ENCODE measurements at regions not wholly inside any gene's neighbourhood (a gene's known extent, or its start where the extent isn't known, plus 50 kb on each side); places are given as distances from the start of the nearest gene placed in this dataset.

DNA sequence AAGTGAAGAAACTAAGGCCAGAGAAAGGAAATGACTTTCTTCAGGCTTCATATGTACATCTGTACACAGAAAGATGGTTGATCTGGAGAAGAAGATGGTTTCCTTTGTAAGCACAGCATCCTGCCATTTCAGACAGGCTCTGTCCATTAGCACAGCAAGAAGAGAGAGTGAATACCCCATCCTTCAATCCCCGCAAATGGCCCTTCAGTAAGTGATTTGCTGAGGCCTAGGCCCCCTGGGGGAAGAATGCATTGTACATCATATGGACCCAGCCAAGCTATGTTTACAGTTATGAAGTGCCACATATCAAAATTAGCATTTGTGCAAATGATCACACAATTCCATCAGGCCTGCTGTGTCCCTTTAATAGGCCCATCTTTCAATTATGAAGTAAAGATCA lies 657.4 kb downstream of the BRINP1 start (continued):
- TF ChIP-seq, protein P1, sequence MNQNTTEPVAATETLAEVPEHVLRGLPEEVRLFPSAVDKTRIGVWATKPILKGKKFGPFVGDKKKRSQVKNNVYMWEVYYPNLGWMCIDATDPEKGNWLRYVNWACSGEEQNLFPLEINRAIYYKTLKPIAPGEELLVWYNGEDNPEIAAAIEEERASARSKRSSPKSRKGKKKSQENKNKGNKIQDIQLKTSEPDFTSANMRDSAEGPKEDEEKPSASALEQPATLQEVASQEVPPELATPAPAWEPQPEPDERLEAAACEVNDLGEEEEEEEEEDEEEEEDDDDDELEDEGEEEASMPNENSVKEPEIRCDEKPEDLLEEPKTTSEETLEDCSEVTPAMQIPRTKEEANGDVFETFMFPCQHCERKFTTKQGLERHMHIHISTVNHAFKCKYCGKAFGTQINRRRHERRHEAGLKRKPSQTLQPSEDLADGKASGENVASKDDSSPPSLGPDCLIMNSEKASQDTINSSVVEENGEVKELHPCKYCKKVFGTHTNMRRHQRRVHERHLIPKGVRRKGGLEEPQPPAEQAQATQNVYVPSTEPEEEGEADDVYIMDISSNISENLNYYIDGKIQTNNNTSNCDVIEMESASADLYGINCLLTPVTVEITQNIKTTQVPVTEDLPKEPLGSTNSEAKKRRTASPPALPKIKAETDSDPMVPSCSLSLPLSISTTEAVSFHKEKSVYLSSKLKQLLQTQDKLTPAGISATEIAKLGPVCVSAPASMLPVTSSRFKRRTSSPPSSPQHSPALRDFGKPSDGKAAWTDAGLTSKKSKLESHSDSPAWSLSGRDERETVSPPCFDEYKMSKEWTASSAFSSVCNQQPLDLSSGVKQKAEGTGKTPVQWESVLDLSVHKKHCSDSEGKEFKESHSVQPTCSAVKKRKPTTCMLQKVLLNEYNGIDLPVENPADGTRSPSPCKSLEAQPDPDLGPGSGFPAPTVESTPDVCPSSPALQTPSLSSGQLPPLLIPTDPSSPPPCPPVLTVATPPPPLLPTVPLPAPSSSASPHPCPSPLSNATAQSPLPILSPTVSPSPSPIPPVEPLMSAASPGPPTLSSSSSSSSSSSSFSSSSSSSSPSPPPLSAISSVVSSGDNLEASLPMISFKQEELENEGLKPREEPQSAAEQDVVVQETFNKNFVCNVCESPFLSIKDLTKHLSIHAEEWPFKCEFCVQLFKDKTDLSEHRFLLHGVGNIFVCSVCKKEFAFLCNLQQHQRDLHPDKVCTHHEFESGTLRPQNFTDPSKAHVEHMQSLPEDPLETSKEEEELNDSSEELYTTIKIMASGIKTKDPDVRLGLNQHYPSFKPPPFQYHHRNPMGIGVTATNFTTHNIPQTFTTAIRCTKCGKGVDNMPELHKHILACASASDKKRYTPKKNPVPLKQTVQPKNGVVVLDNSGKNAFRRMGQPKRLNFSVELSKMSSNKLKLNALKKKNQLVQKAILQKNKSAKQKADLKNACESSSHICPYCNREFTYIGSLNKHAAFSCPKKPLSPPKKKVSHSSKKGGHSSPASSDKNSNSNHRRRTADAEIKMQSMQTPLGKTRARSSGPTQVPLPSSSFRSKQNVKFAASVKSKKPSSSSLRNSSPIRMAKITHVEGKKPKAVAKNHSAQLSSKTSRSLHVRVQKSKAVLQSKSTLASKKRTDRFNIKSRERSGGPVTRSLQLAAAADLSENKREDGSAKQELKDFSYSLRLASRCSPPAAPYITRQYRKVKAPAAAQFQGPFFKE (tag by site-specific recombination; IDR thresholded peaks at IDR 0.05; ENCODE audit: borderline replicate concordance), result no peak

- no peak overlapping the region for H3K27ac ChIP-seq (ENCODE audit: extremely low read depth, low read depth, low read length)
- no peaks in the 10 kb centered on the region for H3K4me1 ChIP-seq (ENCODE audit: control insufficient read depth, insufficient read depth, low read length)
- H3K9me3 ChIP-seq (ENCODE audit: control insufficient read depth, insufficient read depth, low read depth, low read length), result no peaks in the 10 kb centered on the region
- no peaks in the 10 kb centered on the region for H3K36me3 ChIP-seq (ENCODE audit: control insufficient read depth in 2 of 2, insufficient read depth in 1 of 2, low read length in 2 of 2)
- TF ChIP-seq ZNF610 (tag by site-specific recombination; IDR thresholded peaks at IDR 0.05; ENCODE audit: borderline replicate concordance) (no peak), ZBTB1 (tag by site-specific recombination; IDR thresholded peaks at IDR 0.05) (no peak)
- TF ChIP-seq, protein P2, sequence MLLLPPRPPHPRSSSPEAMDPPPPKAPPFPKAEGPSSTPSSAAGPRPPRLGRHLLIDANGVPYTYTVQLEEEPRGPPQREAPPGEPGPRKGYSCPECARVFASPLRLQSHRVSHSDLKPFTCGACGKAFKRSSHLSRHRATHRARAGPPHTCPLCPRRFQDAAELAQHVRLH (tag by site-specific recombination; IDR thresholded peaks at IDR 0.05), result no peak
- POLR2A ChIA-PET, result no interaction called here
- CTCF ChIA-PET, result no interaction called here
- H3K4me3 ChIP-seq (ENCODE audit: low read depth, low read length), result no peak overlapping the region
These were observed 648.0 kb downstream of the BRINP1 start for GRCh38 chr9:118721276-118721675.

GRCh38 chr9:118721923-118722322 lies 647.3 kb downstream of the BRINP1 start:
- no peak for TF ChIP-seq YY2 (tag by site-specific recombination; IDR thresholded peaks at IDR 0.05)
- TF ChIP-seq ZNF704 (tag by site-specific recombination; IDR thresholded peaks at IDR 0.05), result no peak
- TF ChIP-seq, protein P3, sequence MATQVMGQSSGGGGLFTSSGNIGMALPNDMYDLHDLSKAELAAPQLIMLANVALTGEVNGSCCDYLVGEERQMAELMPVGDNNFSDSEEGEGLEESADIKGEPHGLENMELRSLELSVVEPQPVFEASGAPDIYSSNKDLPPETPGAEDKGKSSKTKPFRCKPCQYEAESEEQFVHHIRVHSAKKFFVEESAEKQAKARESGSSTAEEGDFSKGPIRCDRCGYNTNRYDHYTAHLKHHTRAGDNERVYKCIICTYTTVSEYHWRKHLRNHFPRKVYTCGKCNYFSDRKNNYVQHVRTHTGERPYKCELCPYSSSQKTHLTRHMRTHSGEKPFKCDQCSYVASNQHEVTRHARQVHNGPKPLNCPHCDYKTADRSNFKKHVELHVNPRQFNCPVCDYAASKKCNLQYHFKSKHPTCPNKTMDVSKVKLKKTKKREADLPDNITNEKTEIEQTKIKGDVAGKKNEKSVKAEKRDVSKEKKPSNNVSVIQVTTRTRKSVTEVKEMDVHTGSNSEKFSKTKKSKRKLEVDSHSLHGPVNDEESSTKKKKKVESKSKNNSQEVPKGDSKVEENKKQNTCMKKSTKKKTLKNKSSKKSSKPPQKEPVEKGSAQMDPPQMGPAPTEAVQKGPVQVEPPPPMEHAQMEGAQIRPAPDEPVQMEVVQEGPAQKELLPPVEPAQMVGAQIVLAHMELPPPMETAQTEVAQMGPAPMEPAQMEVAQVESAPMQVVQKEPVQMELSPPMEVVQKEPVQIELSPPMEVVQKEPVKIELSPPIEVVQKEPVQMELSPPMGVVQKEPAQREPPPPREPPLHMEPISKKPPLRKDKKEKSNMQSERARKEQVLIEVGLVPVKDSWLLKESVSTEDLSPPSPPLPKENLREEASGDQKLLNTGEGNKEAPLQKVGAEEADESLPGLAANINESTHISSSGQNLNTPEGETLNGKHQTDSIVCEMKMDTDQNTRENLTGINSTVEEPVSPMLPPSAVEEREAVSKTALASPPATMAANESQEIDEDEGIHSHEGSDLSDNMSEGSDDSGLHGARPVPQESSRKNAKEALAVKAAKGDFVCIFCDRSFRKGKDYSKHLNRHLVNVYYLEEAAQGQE (tag by site-specific recombination; IDR thresholded peaks at IDR 0.05), result no peak
- Histone ChIP-seq H3K9me3 (ENCODE audit: control insufficient read depth, insufficient read depth, low read depth, low read length) (no peaks in the 10 kb centered on the region), H3K4me3 (ENCODE audit: low read depth, low read length) (no peak overlapping the region), H3K4me1 (ENCODE audit: control insufficient read depth, insufficient read depth, low read length) (no peaks in the 10 kb centered on the region), H3K36me3 (ENCODE audit: control insufficient read depth in 2 of 2, insufficient read depth in 1 of 2, low read length in 2 of 2) (no peaks in the 10 kb centered on the region), H3K27ac (ENCODE audit: extremely low read depth, low read depth, low read length) (no peak overlapping the region)
- ChIA-PET POLR2A (no interaction called here), CTCF (interaction anchor here (0.7 kb wide), 1 partner anchor 1771 kb away, joined by 3 read pairs; no protein-coding TSS in a partner anchor)

DNA sequence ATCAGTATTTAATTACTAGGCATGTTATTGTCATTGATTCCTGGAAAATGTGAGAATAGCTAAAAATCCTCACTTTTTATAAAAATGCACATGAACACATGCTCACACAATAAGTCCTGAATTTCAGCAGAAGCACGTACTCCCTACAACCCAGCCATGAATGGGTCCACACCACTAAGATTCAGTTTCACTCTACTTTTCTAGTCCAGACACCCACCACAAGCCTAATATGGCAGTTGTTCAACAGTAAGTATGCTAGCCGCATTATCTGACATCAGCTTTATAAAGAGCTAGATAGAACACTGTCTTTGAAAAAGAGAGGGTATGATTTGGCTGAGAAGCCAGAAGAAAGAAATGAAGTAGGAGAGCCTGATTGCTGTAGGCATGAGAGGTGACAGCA lies 639.3 kb downstream of the BRINP1 start:
- H3K27ac ChIP-seq (ENCODE audit: extremely low read depth, low read depth, low read length), result no peak overlapping the region
- H3K36me3 ChIP-seq (ENCODE audit: control insufficient read depth in 2 of 2, insufficient read depth in 1 of 2, low read length in 2 of 2), result no peaks in the 10 kb centered on the region
- no peaks in the 10 kb centered on the region for H3K9me3 ChIP-seq (ENCODE audit: control insufficient read depth, insufficient read depth, low read depth, low read length)
- ChIA-PET POLR2A (no interaction called here), CTCF (no interaction called here)
- H3K4me3 ChIP-seq (ENCODE audit: low read depth, low read length), result no peak overlapping the region
- TF ChIP-seq ZNF223 (tag by site-specific recombination; IDR thresholded peaks at IDR 0.05) (no peak), ZNF266 (tag by site-specific recombination; IDR thresholded peaks at IDR 0.05; ENCODE audit: low read depth) (no peak)
- H3K4me1 ChIP-seq (ENCODE audit: control insufficient read depth, insufficient read depth, low read length), result no peaks in the 10 kb centered on the region

All from HEK293 (cell line).